Right ventricle myocardium inferior (tissue), 1 donor: ENCODE measurements at regions not wholly inside any gene's neighbourhood (a gene's known extent, or its start where the extent isn't known, plus 50 kb on each side); places are given as distances from the start of the nearest gene placed in this dataset.

Experiments used
- ATAC-seq: fragments of 200-7000 bp; cut with Tn5 transposase; one replicate; pipeline ENCODE4 v1.9.1; 2020; ENCODE audit warnings: mild to moderate bottlenecking, moderate library complexity
- DNase-seq: peaks from one replicate; pipeline ENCODE4 v3.0.0; 2021; ENCODE audit errors: missing footprints
- intact Hi-C: fragments of 100-400 bp; cut with DNase I; formaldehyde crosslinking; loops from one replicate; pipeline ENCODE4 v1.11.0; 2022
- donor health status: DM: no; HTN: yes; CAD: no; lungs with severe emphysema.

GRCh38 chr7:115101199-115101598, 179.3 kb downstream of the MDFIC start:
- no peak for DNase-seq
- ATAC-seq, result no peak
- intact Hi-C loops, result no loop called here

- no peak for ATAC-seq
- intact Hi-C loops, result no loop called here
- no peak for DNase-seq
Measured at GRCh38 chr7:115099906-115100305, 178.0 kb downstream of the MDFIC start.

DNA sequence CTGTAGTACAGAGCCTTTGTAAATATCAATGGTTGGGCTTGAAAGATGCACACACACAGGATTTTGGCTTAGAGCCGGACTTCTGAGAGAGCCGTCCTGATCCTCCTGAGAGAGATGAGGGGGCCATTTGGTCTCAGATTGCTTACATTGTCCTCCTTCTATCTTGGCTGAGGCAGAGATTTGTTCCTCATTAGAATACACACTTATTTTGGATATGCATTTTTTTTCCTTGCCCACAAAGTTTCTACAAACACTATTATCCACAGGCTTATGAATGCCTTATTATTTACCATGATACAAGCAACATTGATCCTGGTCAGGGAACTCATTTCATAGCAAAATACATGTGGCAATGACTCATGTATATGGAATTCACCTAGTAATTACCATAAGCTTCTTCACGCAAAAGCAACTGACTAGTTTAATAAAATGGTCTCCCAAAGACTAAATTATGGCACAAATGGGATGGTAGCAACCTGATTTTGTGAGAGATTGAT, 175.3 kb downstream of the MDFIC start:
- intact Hi-C loops, result no loop called here
- DNase-seq (no peak), ATAC-seq (no peak)

DNA sequence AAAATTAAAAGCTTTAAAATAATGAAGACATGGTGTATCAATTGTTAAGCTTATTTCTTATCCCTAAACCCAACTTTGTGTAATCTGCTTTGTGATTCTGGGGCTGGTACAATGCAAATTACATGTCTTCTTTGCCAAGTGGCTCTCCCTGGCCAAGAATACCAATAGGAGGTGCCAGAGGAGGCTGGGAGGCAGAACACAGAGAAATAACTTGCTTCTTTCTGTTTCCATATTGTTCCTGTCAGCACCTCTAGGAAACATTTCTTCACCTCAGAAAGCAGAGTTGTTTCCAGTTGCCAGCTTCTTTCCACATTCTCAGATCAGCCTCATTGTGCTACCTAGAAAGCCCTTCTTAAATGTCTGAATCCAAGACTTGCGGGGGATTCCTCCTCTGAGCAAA, 174.4 kb downstream of the MDFIC start:
- intact Hi-C loops, result no loop called here
- DNase-seq (peak; percentile 45), ATAC-seq (no peak)

DNA sequence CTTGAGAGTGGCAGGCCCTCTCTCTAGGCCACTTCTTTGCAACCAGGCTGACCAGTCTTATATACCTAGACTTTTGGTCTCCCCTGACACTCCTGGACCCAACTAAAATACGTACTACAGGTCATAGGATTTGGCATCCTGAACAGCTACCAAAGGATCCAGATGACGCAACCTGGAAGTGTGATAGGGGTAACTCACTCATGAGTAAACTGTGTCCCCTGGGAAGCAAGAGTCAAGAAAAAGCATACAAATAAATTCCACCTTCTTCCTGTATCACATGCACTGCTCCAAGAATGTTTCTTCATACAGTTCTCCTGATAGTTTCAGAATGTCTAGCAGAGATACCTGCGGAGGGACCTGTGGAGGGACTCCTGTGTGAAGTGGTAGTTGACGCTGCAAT, 172.3 kb downstream of the MDFIC start:
- DNase-seq (no peak), ATAC-seq (no peak)
- intact Hi-C loops, result no loop called here

GRCh38 chr7:115088893-115089292, 167.0 kb downstream of the MDFIC start:
- intact Hi-C loops, result no loop called here
- DNase-seq, result no peak
- ATAC-seq, result no peak

GRCh38 chr7:115087437-115087836, 165.5 kb downstream of the MDFIC start:
- ATAC-seq (peak; percentile 76), DNase-seq (no peak)
- intact Hi-C loops, result loop anchor here (2.0 kb wide), 2 partner anchors 47 to 165 kb away; partner anchors contain the start of gene MDFIC

DNA sequence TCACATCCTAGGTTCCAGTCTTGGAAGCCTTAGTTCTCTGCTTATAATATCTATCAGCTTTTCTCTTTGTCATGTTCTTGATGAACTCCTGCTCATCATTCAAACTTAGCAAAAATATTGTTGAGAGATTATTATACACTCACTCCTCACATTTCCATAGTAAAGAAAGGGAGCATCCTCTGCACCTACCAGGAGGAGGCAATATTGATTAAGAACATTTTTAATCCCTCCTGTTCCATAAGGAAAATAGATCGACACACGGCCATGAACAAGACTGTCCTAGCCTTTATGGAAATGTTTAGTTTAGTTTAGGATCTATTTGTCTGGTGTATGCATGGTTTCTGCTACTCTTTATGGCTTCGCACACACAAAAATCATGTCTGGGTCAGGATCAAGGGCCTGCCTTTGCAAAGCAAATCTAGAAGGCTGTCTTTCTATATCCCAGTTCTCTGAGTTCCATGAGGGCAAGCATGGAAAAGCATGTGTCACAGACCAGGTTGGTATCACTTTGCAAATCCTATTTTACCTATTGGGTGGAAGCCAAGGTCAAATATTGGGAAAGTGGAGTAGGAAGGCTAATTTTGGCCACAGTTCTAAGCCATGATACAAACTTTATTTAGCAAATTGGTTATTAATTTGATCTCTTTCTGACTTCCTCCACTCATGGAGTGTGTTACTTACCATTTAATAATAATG, 164.4 kb downstream of the MDFIC start:
- ATAC-seq, result no peak

GRCh38 chr7:115085421-115085820, 163.5 kb downstream of the MDFIC start:
- intact Hi-C loops, result no loop called here
- ATAC-seq, result no peak

More for the DNA sequence above, 164.4 kb downstream of the MDFIC start:
- no peak for DNase-seq
- intact Hi-C loops, result loop anchor here (2.0 kb wide), 2 partner anchors 49 to 163 kb away; partner anchors contain the start of gene MDFIC

DNA sequence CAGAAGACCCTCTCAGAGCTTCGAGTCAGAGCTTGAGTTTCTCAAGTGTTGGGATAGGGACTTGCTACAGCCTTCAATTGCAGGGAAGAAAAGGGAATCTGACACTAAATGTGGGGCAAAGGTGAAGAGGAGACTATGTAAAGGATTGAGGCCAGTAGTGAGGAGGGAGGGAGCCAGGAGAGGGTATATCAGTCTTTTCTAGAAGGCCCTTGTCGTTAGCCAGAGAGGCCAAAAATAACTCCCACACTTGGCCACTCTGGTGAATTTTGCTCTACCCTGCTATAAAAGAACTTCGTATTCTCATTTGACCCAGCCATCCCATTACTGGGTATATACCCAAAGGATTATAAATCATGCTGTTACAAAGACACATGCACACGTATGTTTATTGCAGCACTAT, 162.0 kb downstream of the MDFIC start:
- DNase-seq (no peak), ATAC-seq (peak; percentile 34)
- intact Hi-C loops, result no loop called here

More at GRCh38 chr7:115085421-115085820, 163.5 kb downstream of the MDFIC start:
- no peak for DNase-seq

- ATAC-seq (no peak), DNase-seq (no peak)
- intact Hi-C loops, result no loop called here
Measured at GRCh38 chr7:115081772-115082171, 159.9 kb downstream of the MDFIC start.

- intact Hi-C loops, result no loop called here
- ATAC-seq (no peak), DNase-seq (no peak)
Measured at GRCh38 chr7:115078851-115079250, 157.0 kb downstream of the MDFIC start.

GRCh38 chr7:115078386-115078785, 156.5 kb downstream of the MDFIC start:
- no peak for DNase-seq
- no peak for ATAC-seq
- intact Hi-C loops, result no loop called here

DNA sequence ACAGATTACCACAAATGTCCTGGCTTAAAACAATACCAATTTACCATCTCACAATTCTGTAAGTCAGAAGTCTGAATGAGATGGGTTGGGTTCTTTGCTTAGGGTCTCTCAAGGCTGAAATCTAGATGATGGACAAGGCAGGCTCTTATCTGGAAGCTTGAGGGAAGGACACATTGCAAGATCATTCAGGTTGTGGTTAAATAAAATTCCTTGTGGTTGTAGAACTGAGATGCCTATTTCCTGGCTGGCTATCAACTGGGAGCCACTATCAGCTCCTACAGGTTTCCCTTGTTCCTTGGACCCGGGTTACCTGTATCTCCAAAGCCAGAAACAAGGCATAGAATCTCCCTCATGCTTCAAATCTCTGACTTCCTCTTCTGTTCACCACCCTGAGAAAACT, 148.4 kb downstream of the MDFIC start:
- intact Hi-C loops, result no loop called here
- no peak for DNase-seq
- no peak for ATAC-seq
